ENCODE measurements at regions not wholly inside any gene's neighbourhood (a gene's known extent, or its start where the extent isn't known, plus 50 kb on each side); places are given as distances from the start of the nearest gene placed in this dataset.
"Not testable (repeated sequence)": the region's sequence is repeated elsewhere in the genome, so short reads cannot be mapped to it uniquely, and the experiment has no call there.

GRCh38 chr6:14597090-14597489 is 479.5 kb downstream of the CD83 start:
- H3K27ac ChIP-seq (ENCODE audit: low read length), result no peak overlapping the region
- H3K27me3 ChIP-seq (ENCODE audit: control insufficient read depth, insufficient read depth, low read length), result no peaks in the 10 kb centered on the region
- no peaks in the 10 kb centered on the region for H3K36me3 ChIP-seq (ENCODE audit: control insufficient read depth, low read depth, low read length)
- no peaks in the 10 kb centered on the region for H3K9me3 ChIP-seq (ENCODE audit: control insufficient read depth, low read depth, low read length)
- no peak overlapping the region for H3K4me3 ChIP-seq (ENCODE audit: low read length)
- peaks cover 35% of the 10 kb centered on the region for H3K4me1 ChIP-seq (ENCODE audit: control insufficient read depth, low read depth, low read length)
- H3K9ac ChIP-seq (ENCODE audit: low read length), result no peak overlapping the region

- no peaks in the 10 kb centered on the region for H3K9me3 ChIP-seq (ENCODE audit: control insufficient read depth, low read depth, low read length)
- no peak overlapping the region for H3K9ac ChIP-seq (ENCODE audit: low read length)
- peaks cover 35% of the 10 kb centered on the region for H3K4me1 ChIP-seq (ENCODE audit: control insufficient read depth, low read depth, low read length)
- no peak overlapping the region for H3K27ac ChIP-seq (ENCODE audit: low read length)
- no peaks in the 10 kb centered on the region for H3K27me3 ChIP-seq (ENCODE audit: control insufficient read depth, insufficient read depth, low read length)
- H3K36me3 ChIP-seq (ENCODE audit: control insufficient read depth, low read depth, low read length), result no peaks in the 10 kb centered on the region
- H3K4me3 ChIP-seq (ENCODE audit: low read length), result no peak overlapping the region
These were observed 480.7 kb downstream of the CD83 start for GRCh38 chr6:14598017-14598864.

GRCh38 chr6:14600306-14600705 is 482.7 kb downstream of the CD83 start:
- not testable (repeated sequence) for H3K27me3 ChIP-seq (ENCODE audit: control insufficient read depth, insufficient read depth, low read length); H3K36me3 ChIP-seq (ENCODE audit: control insufficient read depth, low read depth, low read length); H3K9ac ChIP-seq (ENCODE audit: low read length); H3K4me3 ChIP-seq (ENCODE audit: low read length); H3K27ac ChIP-seq (ENCODE audit: low read length); H3K9me3 ChIP-seq (ENCODE audit: control insufficient read depth, low read depth, low read length)
- peaks cover 34% of the 10 kb centered on the region for H3K4me1 ChIP-seq (ENCODE audit: control insufficient read depth, low read depth, low read length)

GRCh38 chr6:14601490-14601889 is 483.9 kb downstream of the CD83 start:
- Histone ChIP-seq H3K9me3 (ENCODE audit: control insufficient read depth, low read depth, low read length) (no peaks in the 10 kb centered on the region), H3K9ac (ENCODE audit: low read length) (no peak overlapping the region), H3K27me3 (ENCODE audit: control insufficient read depth, insufficient read depth, low read length) (no peaks in the 10 kb centered on the region), H3K4me3 (ENCODE audit: low read length) (no peak overlapping the region), H3K36me3 (ENCODE audit: control insufficient read depth, low read depth, low read length) (no peaks in the 10 kb centered on the region), H3K4me1 (ENCODE audit: control insufficient read depth, low read depth, low read length) (peaks cover 34% of the 10 kb centered on the region), H3K27ac (ENCODE audit: low read length) (no peak overlapping the region)

- Histone ChIP-seq H3K4me1 (ENCODE audit: control insufficient read depth, low read depth, low read length) (peaks cover 11% of the 10 kb centered on the region), H3K36me3 (ENCODE audit: control insufficient read depth, low read depth, low read length) (no peaks in the 10 kb centered on the region), H3K9me3 (ENCODE audit: control insufficient read depth, low read depth, low read length) (no peaks in the 10 kb centered on the region), H3K27me3 (ENCODE audit: control insufficient read depth, insufficient read depth, low read length) (no peaks in the 10 kb centered on the region), H3K9ac (ENCODE audit: low read length) (no peak overlapping the region), H3K4me3 (ENCODE audit: low read length) (no peak overlapping the region), H3K27ac (ENCODE audit: low read length) (no peak overlapping the region)
These were observed 488.8 kb downstream of the CD83 start for GRCh38 chr6:14606353-14606752.

GRCh38 chr6:14610141-14610540 is 492.6 kb downstream of the CD83 start:
- Histone ChIP-seq H3K27ac (ENCODE audit: low read length) (no peak overlapping the region), H3K4me3 (ENCODE audit: low read length) (no peak overlapping the region), H3K9me3 (ENCODE audit: control insufficient read depth, low read depth, low read length) (no peaks in the 10 kb centered on the region), H3K4me1 (ENCODE audit: control insufficient read depth, low read depth, low read length) (peaks cover 11% of the 10 kb centered on the region), H3K27me3 (ENCODE audit: control insufficient read depth, insufficient read depth, low read length) (no peaks in the 10 kb centered on the region), H3K9ac (ENCODE audit: low read length) (no peak overlapping the region), H3K36me3 (ENCODE audit: control insufficient read depth, low read depth, low read length) (no peaks in the 10 kb centered on the region)

- H3K27me3 ChIP-seq (ENCODE audit: control insufficient read depth, insufficient read depth, low read length), result no peaks in the 10 kb centered on the region
- no peaks in the 10 kb centered on the region for H3K36me3 ChIP-seq (ENCODE audit: control insufficient read depth, low read depth, low read length)
- H3K9me3 ChIP-seq (ENCODE audit: control insufficient read depth, low read depth, low read length), result peaks cover 6% of the 10 kb centered on the region
- no peak overlapping the region for H3K27ac ChIP-seq (ENCODE audit: low read length)
- no peak overlapping the region for H3K4me3 ChIP-seq (ENCODE audit: low read length)
- H3K4me1 ChIP-seq (ENCODE audit: control insufficient read depth, low read depth, low read length), result no peaks in the 10 kb centered on the region
- no peak overlapping the region for H3K9ac ChIP-seq (ENCODE audit: low read length)
These were observed 494.7 kb downstream of the CD83 start for GRCh38 chr6:14612016-14612980.

GRCh38 chr6:14614631-14615030 is 497.1 kb downstream of the CD83 start:
- Histone ChIP-seq H3K27me3 (ENCODE audit: control insufficient read depth, insufficient read depth, low read length) (no peaks in the 10 kb centered on the region), H3K4me3 (ENCODE audit: low read length) (no peak overlapping the region), H3K9me3 (ENCODE audit: control insufficient read depth, low read depth, low read length) (peaks cover 6% of the 10 kb centered on the region), H3K36me3 (ENCODE audit: control insufficient read depth, low read depth, low read length) (no peaks in the 10 kb centered on the region), H3K27ac (ENCODE audit: low read length) (no peak overlapping the region), H3K9ac (ENCODE audit: low read length) (no peak overlapping the region), H3K4me1 (ENCODE audit: control insufficient read depth, low read depth, low read length) (no peaks in the 10 kb centered on the region)

GRCh38 chr6:14616656-14617055 is 499.1 kb downstream of the CD83 start:
- Histone ChIP-seq H3K4me3 (ENCODE audit: low read length) (no peak overlapping the region), H3K36me3 (ENCODE audit: control insufficient read depth, low read depth, low read length) (no peaks in the 10 kb centered on the region), H3K27ac (ENCODE audit: low read length) (no peak overlapping the region), H3K9ac (ENCODE audit: low read length) (no peak overlapping the region), H3K27me3 (ENCODE audit: control insufficient read depth, insufficient read depth, low read length) (no peaks in the 10 kb centered on the region), H3K4me1 (ENCODE audit: control insufficient read depth, low read depth, low read length) (peaks cover 4% of the 10 kb centered on the region), H3K9me3 (ENCODE audit: control insufficient read depth, low read depth, low read length) (peaks cover 6% of the 10 kb centered on the region)

- H3K9me3 ChIP-seq (ENCODE audit: control insufficient read depth, low read depth, low read length), result peaks cover 6% of the 10 kb centered on the region
- H3K27ac ChIP-seq (ENCODE audit: low read length), result no peak overlapping the region
- no peak overlapping the region for H3K9ac ChIP-seq (ENCODE audit: low read length)
These were observed 501.3 kb downstream of the CD83 start for GRCh38 chr6:14618759-14619418.

GRCh38 chr6:14619419-14619781 is 501.8 kb downstream of the CD83 start:
- H3K36me3 ChIP-seq (ENCODE audit: control insufficient read depth, low read depth, low read length), result no peaks in the 10 kb centered on the region
- H3K27ac ChIP-seq (ENCODE audit: low read length), result no peak overlapping the region
- H3K4me1 ChIP-seq (ENCODE audit: control insufficient read depth, low read depth, low read length), result peaks cover 15% of the 10 kb centered on the region
- H3K4me3 ChIP-seq (ENCODE audit: low read length), result no peak overlapping the region
- H3K27me3 ChIP-seq (ENCODE audit: control insufficient read depth, insufficient read depth, low read length), result no peaks in the 10 kb centered on the region
- no peak overlapping the region for H3K9ac ChIP-seq (ENCODE audit: low read length)
- peaks cover 6% of the 10 kb centered on the region for H3K9me3 ChIP-seq (ENCODE audit: control insufficient read depth, low read depth, low read length)

More at GRCh38 chr6:14618759-14619418, 501.3 kb downstream of the CD83 start:
- H3K4me3 ChIP-seq (ENCODE audit: low read length), result no peak overlapping the region
- no peaks in the 10 kb centered on the region for H3K36me3 ChIP-seq (ENCODE audit: control insufficient read depth, low read depth, low read length)
- peaks cover 15% of the 10 kb centered on the region for H3K4me1 ChIP-seq (ENCODE audit: control insufficient read depth, low read depth, low read length)
- H3K27me3 ChIP-seq (ENCODE audit: control insufficient read depth, insufficient read depth, low read length), result no peaks in the 10 kb centered on the region

All from iPS-18a (cell line).